CD8-positive, alpha-beta memory T cell (primary cell): ENCODE measurements at regions not wholly inside any gene's neighbourhood (a gene's known extent, or its start where the extent isn't known, plus 50 kb on each side); places are given as distances from the start of the nearest gene placed in this dataset.

Experiments
- CTCF ChIA-PET: fragments of 350-600 bp; sonication (Branson Sonifier 250); formaldehyde crosslinking; loops from one replicate; lab custom pipeline; 2021; ENCODE audit warnings: antibody characterized with exemption; lab: Charles Lee
- POLR2A ChIA-PET: fragments of 350-600 bp; sonication (Branson Sonifier 250); formaldehyde crosslinking; loops from one replicate; lab custom pipeline; 2021; ENCODE audit warnings: antibody characterized with exemption; lab: Charles Lee
- DNase-seq, 5 donors: peaks; one replicate each; pipeline versions ENCODE4 v3.0.0 to v3.0.0-alpha.2; 2020 to 2022; ENCODE audit warnings: mixed read lengths in 1 of 5
- H3K27ac ChIP-seq: one replicate; pipeline ENCODE4 v1.7.0; 2013; ENCODE audit warnings: low read depth, mild to moderate bottlenecking, low read length, moderate library complexity
- H3K27me3 ChIP-seq: 2 replicates; pipeline ENCODE4 v1.7.0; 2013; ENCODE audit warnings: low read length, mild to moderate bottlenecking; ENCODE audit not compliant: insufficient read depth, poor library complexity, severe bottlenecking
- H3K36me3 ChIP-seq: 2 replicates; pipeline ENCODE4 v1.7.0; 2013; ENCODE audit warnings: mild to moderate bottlenecking, low read length, moderate library complexity; ENCODE audit not compliant: insufficient read depth
- H3K4me1 ChIP-seq: 2 replicates; pipeline ENCODE4 v1.7.0; 2013; ENCODE audit warnings: mild to moderate bottlenecking, low read length, moderate library complexity; ENCODE audit not compliant: insufficient read depth
- H3K4me3 ChIP-seq: 2 replicates; pipeline ENCODE4 v1.7.0; 2013; ENCODE audit warnings: mild to moderate bottlenecking, low read length
- H3K9me3 ChIP-seq: 2 replicates; pipeline ENCODE4 v1.7.0; 2013; ENCODE audit warnings: mild to moderate bottlenecking, low read length
- H3K27ac Mint-ChIP-seq, 8 donors: one replicate each; pipeline ENCODE4 v1.8.0; 2020 to 2021; ENCODE audit warnings: mixed read lengths in 8 of 8, mild to moderate bottlenecking in 6 of 8, inconsistent platforms in 3 of 8, moderate library complexity in 3 of 8
- H3K27me3 Mint-ChIP-seq, 2 donors: one replicate each; pipeline ENCODE4 v1.8.0; 2020 to 2021; ENCODE audit warnings: mixed read lengths in 2 of 2, mild to moderate bottlenecking in 1 of 2, moderate library complexity in 1 of 2
- H3K36me3 Mint-ChIP-seq, 3 donors: one replicate each; pipeline ENCODE4 v1.8.0; 2020 to 2021; ENCODE audit warnings: mixed read lengths in 3 of 3, inconsistent platforms in 1 of 3, mild to moderate bottlenecking in 1 of 3
- H3K4me1 Mint-ChIP-seq, 3 donors: one replicate each; pipeline ENCODE4 v1.8.0; 2020 to 2021; ENCODE audit warnings: mixed read lengths in 3 of 3, inconsistent platforms in 1 of 3, mild to moderate bottlenecking in 1 of 3
- H3K4me3 Mint-ChIP-seq, 7 donors: one replicate each; pipeline ENCODE4 v1.8.0; 2020 to 2021; ENCODE audit warnings: mixed read lengths in 7 of 7, mild to moderate bottlenecking in 6 of 7, moderate library complexity in 4 of 7, inconsistent platforms in 2 of 7
- H3K9me3 Mint-ChIP-seq, 5 donors: one replicate each; pipeline ENCODE4 v1.8.0; 2020 to 2022; ENCODE audit warnings: mixed read lengths in 5 of 5, mild to moderate bottlenecking in 3 of 5, moderate library complexity in 2 of 5, inconsistent platforms in 1 of 5

GRCh38 chr6:67563671-67564070 is 1071.4 kb upstream of the ADGRB3 start:
- ChIA-PET CTCF (no interaction called here), POLR2A (no interaction called here)

GRCh38 chr6:67560068-67560467 is 1075.0 kb upstream of the ADGRB3 start:
- Histone ChIP-seq H3K9me3 (no peaks in the 10 kb centered on the region), H3K36me3 (no peaks in the 10 kb centered on the region), H3K27ac (no peak overlapping the region), H3K27me3 (no peaks in the 10 kb centered on the region), H3K4me3 (no peak overlapping the region), H3K4me1 (no peaks in the 10 kb centered on the region)
- ChIA-PET POLR2A (no interaction called here), CTCF (no interaction called here)
- H3K27me3 Mint-ChIP-seq: no peaks in the 10 kb centered on the region
- no peaks in the 10 kb centered on the region for H3K4me1 Mint-ChIP-seq
- H3K36me3 Mint-ChIP-seq: peaks cover 0 to 2% (median 0%) of the 10 kb centered on the region in 3 donors
- no peak overlapping the region for H3K4me3 Mint-ChIP-seq
- H3K27ac Mint-ChIP-seq: no peak overlapping the region
- no peak for DNase-seq
- peaks cover 6 to 19% (median 16%) of the 10 kb centered on the region in 5 donors for H3K9me3 Mint-ChIP-seq

More at GRCh38 chr6:67563671-67564070, 1071.4 kb upstream of the ADGRB3 start:
- no peaks in the 10 kb centered on the region for H3K4me1 Mint-ChIP-seq
- peaks cover 4 to 13% (median 7%) of the 10 kb centered on the region in 5 donors for H3K9me3 Mint-ChIP-seq
- Histone ChIP-seq H3K36me3 (no peaks in the 10 kb centered on the region), H3K4me3 (no peak overlapping the region), H3K9me3 (no peaks in the 10 kb centered on the region), H3K27me3 (no peaks in the 10 kb centered on the region), H3K4me1 (no peaks in the 10 kb centered on the region), H3K27ac (no peak overlapping the region)
- peaks cover 0 to 2% (median 0%) of the 10 kb centered on the region in 3 donors for H3K36me3 Mint-ChIP-seq
- H3K27ac Mint-ChIP-seq: no peak overlapping the region
- DNase-seq: no peak
- H3K4me3 Mint-ChIP-seq: no peak overlapping the region
- H3K27me3 Mint-ChIP-seq: no peaks in the 10 kb centered on the region

- POLR2A ChIA-PET: no interaction called here
- Histone ChIP-seq H3K27ac (no peak overlapping the region), H3K36me3 (no peaks in the 10 kb centered on the region), H3K27me3 (no peaks in the 10 kb centered on the region), H3K4me1 (no peaks in the 10 kb centered on the region), H3K4me3 (no peak overlapping the region), H3K9me3 (no peaks in the 10 kb centered on the region)
- Mint-ChIP-seq H3K9me3 (peaks cover 6 to 19% (median 16%) of the 10 kb centered on the region in 5 donors), H3K27ac (no peak overlapping the region), H3K27me3 (no peaks in the 10 kb centered on the region), H3K36me3 (peaks cover 0 to 2% (median 0%) of the 10 kb centered on the region in 3 donors), H3K4me3 (no peak overlapping the region), H3K4me1 (no peaks in the 10 kb centered on the region)
- CTCF ChIA-PET: no interaction called here
- no peak for DNase-seq
Measured at GRCh38 chr6:67558985-67559384, 1076.1 kb upstream of the ADGRB3 start.

GRCh38 chr6:67544851-67545452 is 1090.1 kb upstream of the ADGRB3 start:
- no peak for DNase-seq
- Histone ChIP-seq H3K36me3 (no peaks in the 10 kb centered on the region), H3K4me3 (no peak overlapping the region), H3K27me3 (no peaks in the 10 kb centered on the region), H3K27ac (no peak overlapping the region), H3K4me1 (no peaks in the 10 kb centered on the region), H3K9me3 (peaks cover 7% of the 10 kb centered on the region)
- H3K27me3 Mint-ChIP-seq: no peaks in the 10 kb centered on the region
- H3K36me3 Mint-ChIP-seq: no peaks in the 10 kb centered on the region
- no peaks in the 10 kb centered on the region for H3K4me1 Mint-ChIP-seq
- no peak overlapping the region for H3K27ac Mint-ChIP-seq
- POLR2A ChIA-PET: no interaction called here
- H3K4me3 Mint-ChIP-seq: no peak overlapping the region
- CTCF ChIA-PET: no interaction called here
- peaks cover 8 to 24% (median 19%) of the 10 kb centered on the region in 5 donors for H3K9me3 Mint-ChIP-seq

GRCh38 chr6:67541586-67541985 is 1093.5 kb upstream of the ADGRB3 start:
- H3K27me3 Mint-ChIP-seq: no peaks in the 10 kb centered on the region
- no peaks in the 10 kb centered on the region for H3K27me3 ChIP-seq
- no peaks in the 10 kb centered on the region for H3K36me3 Mint-ChIP-seq
- peaks cover 8 to 29% (median 17%) of the 10 kb centered on the region in 5 donors for H3K9me3 Mint-ChIP-seq
- peaks cover 7% of the 10 kb centered on the region for H3K9me3 ChIP-seq
- no peak overlapping the region for H3K4me3 Mint-ChIP-seq
- H3K4me3 ChIP-seq: no peak overlapping the region
- no peaks in the 10 kb centered on the region for H3K4me1 Mint-ChIP-seq
- no peak overlapping the region for H3K27ac ChIP-seq
- H3K36me3 ChIP-seq: no peaks in the 10 kb centered on the region
- no peak for DNase-seq
- ChIA-PET CTCF (no interaction called here), POLR2A (no interaction called here)
- no peaks in the 10 kb centered on the region for H3K4me1 ChIP-seq
- H3K27ac Mint-ChIP-seq: peak overlapping the region in 1 of 8 donors; percentile 2

- no peak overlapping the region for H3K4me3 ChIP-seq
- Mint-ChIP-seq H3K4me1 (no peaks in the 10 kb centered on the region), H3K4me3 (no peak overlapping the region), H3K27ac (no peak overlapping the region), H3K9me3 (peaks cover 5 to 34% (median 14%) of the 10 kb centered on the region in 5 donors), H3K27me3 (no peaks in the 10 kb centered on the region), H3K36me3 (peaks cover 0 to 1% (median 0%) of the 10 kb centered on the region in 3 donors)
- ChIA-PET CTCF (no interaction called here), POLR2A (no interaction called here)
- H3K27me3 ChIP-seq: no peaks in the 10 kb centered on the region
- no peaks in the 10 kb centered on the region for H3K36me3 ChIP-seq
- H3K9me3 ChIP-seq: no peaks in the 10 kb centered on the region
- DNase-seq: no peak
- H3K27ac ChIP-seq: no peak overlapping the region
- no peaks in the 10 kb centered on the region for H3K4me1 ChIP-seq
Measured at GRCh38 chr6:67538032-67538431, 1097.0 kb upstream of the ADGRB3 start.

- H3K9me3 ChIP-seq: no peaks in the 10 kb centered on the region
- H3K27ac ChIP-seq: no peak overlapping the region
- peaks cover 4 to 34% (median 10%) of the 10 kb centered on the region in 5 donors for H3K9me3 Mint-ChIP-seq
- H3K4me1 Mint-ChIP-seq: no peaks in the 10 kb centered on the region
- H3K27me3 Mint-ChIP-seq: no peaks in the 10 kb centered on the region
- ChIA-PET CTCF (no interaction called here), POLR2A (no interaction called here)
- H3K4me3 ChIP-seq: no peak overlapping the region
- no peaks in the 10 kb centered on the region for H3K36me3 ChIP-seq
- H3K4me1 ChIP-seq: no peaks in the 10 kb centered on the region
- no peaks in the 10 kb centered on the region for H3K27me3 ChIP-seq
- H3K4me3 Mint-ChIP-seq: no peak overlapping the region
- H3K27ac Mint-ChIP-seq: no peak overlapping the region
- peaks cover 0 to 1% (median 0%) of the 10 kb centered on the region in 3 donors for H3K36me3 Mint-ChIP-seq
- DNase-seq: no peak
Measured at GRCh38 chr6:67535946-67536345, 1099.1 kb upstream of the ADGRB3 start.

- ChIA-PET POLR2A (no interaction called here), CTCF (no interaction called here)
- H3K9me3 ChIP-seq: no peaks in the 10 kb centered on the region
- H3K27ac ChIP-seq: no peak overlapping the region
- DNase-seq: no peak
- H3K4me3 ChIP-seq: no peak overlapping the region
- H3K4me1 Mint-ChIP-seq: no peaks in the 10 kb centered on the region
- H3K4me1 ChIP-seq: no peaks in the 10 kb centered on the region
- peaks cover 5 to 22% (median 14%) of the 10 kb centered on the region in 5 donors for H3K9me3 Mint-ChIP-seq
- H3K27ac Mint-ChIP-seq: no peak overlapping the region
- no peaks in the 10 kb centered on the region for H3K36me3 Mint-ChIP-seq
- H3K36me3 ChIP-seq: no peaks in the 10 kb centered on the region
- H3K27me3 Mint-ChIP-seq: no peaks in the 10 kb centered on the region
- no peak overlapping the region for H3K4me3 Mint-ChIP-seq
- no peaks in the 10 kb centered on the region for H3K27me3 ChIP-seq
Measured at GRCh38 chr6:67506352-67506751, 1128.7 kb upstream of the ADGRB3 start.
